Progenitor cell of endocrine pancreas (in vitro differentiated cells): ENCODE measurements at regions not wholly inside any gene's neighbourhood (a gene's known extent, or its start where the extent isn't known, plus 50 kb on each side); places are given as distances from the start of the nearest gene placed in this dataset.

ENCODE experiments used
- DNase-seq: peaks from one replicate; pipeline ENCODE4 v3.0.0; 2021; ENCODE audit warnings: low spot score; ENCODE audit not compliant: unreplicated experiment
- H3K27ac Mint-ChIP-seq: 2 replicates; pipeline ENCODE4 v1.8.0; 2021; ENCODE audit warnings: mild to moderate bottlenecking, moderate library complexity, mixed read lengths
- H3K27me3 Mint-ChIP-seq: 2 replicates; pipeline ENCODE4 v1.8.0; 2021; ENCODE audit warnings: mixed read lengths
- H3K36me3 Mint-ChIP-seq: 2 replicates; pipeline ENCODE4 v1.8.0; 2022; ENCODE audit warnings: mixed read lengths; ENCODE audit not compliant: insufficient read depth
- H3K4me1 Mint-ChIP-seq: 2 replicates; pipeline ENCODE4 v1.8.0; 2021; ENCODE audit warnings: low read depth, mixed read lengths
- H3K4me3 Mint-ChIP-seq: 2 replicates; pipeline ENCODE4 v1.8.0; 2021; ENCODE audit warnings: low read depth, mild to moderate bottlenecking, moderate library complexity, mixed read lengths
- H3K9me3 Mint-ChIP-seq: 2 replicates; pipeline ENCODE4 v1.8.0; 2021; ENCODE audit warnings: low read depth, mixed read lengths
- CTCF ChIP-seq: fragments of 200-600 bp; sonication (generic); IDR thresholded peaks from one replicate; pipeline ENCODE4 v1.5.0; 2021; ENCODE audit warnings: antibody characterized with exemption, mild to moderate bottlenecking; ENCODE audit not compliant: unreplicated experiment

GRCh38 chr4:14333616-14334015 lies 668.7 kb upstream of the CPEB2 start:
- Mint-ChIP-seq H3K4me1 (no peaks in the 10 kb centered on the region), H3K36me3 (no peaks in the 10 kb centered on the region), H3K27me3 (no peaks in the 10 kb centered on the region), H3K27ac (no peak overlapping the region), H3K4me3 (no peak overlapping the region), H3K9me3 (peaks cover 7% of the 10 kb centered on the region)
- TF ChIP-seq CTCF = no peak
- no peak for DNase-seq

DNA sequence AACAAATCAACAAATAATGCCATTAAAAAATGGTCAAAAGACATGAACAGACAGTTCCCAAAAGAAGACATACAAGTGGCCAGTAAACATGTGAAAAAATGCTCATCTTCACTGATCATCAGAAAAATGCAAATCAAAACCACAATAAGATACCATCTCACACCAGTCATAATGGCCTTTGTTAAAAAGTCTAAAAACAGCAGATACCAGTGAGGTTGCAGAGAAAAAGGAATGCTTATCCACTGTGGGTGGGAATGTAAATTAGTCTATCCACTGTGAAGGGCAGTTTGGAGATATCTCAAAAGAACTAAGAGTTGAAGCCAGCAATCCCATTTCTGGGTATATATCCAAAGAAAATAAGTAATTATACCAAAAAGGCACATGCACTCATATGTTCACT lies 668.1 kb upstream of the CPEB2 start:
- DNase-seq = no peak
- no peaks in the 10 kb centered on the region for H3K27me3 Mint-ChIP-seq
- no peaks in the 10 kb centered on the region for H3K36me3 Mint-ChIP-seq
- H3K9me3 Mint-ChIP-seq = peaks cover 7% of the 10 kb centered on the region
- no peaks in the 10 kb centered on the region for H3K4me1 Mint-ChIP-seq
- TF ChIP-seq CTCF = no peak
- no peak overlapping the region for H3K27ac Mint-ChIP-seq
- H3K4me3 Mint-ChIP-seq = no peak overlapping the region

DNA sequence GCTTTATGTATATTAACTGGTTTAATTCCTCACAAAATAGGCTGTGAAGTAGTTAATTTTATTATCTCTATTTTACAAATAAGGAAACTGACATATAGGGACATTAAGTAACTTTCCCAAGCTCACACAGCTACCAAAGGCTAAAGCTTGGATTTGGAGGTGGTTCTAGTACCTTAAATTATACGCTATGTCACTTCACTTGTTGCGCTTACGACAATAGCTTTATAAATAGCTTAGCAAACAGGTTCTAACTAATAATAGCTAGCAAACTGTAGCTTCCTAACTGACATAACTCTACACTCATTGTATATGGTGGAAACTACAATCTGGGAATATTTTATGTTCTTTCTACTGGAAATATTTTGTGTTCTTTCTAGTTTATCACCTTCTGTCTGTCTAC lies 666.4 kb upstream of the CPEB2 start:
- no peak overlapping the region for H3K4me3 Mint-ChIP-seq
- DNase-seq = no peak

GRCh38 chr4:14336656-14337055 lies 665.6 kb upstream of the CPEB2 start:
- no peak overlapping the region for H3K4me3 Mint-ChIP-seq
- H3K9me3 Mint-ChIP-seq = peaks cover 3% of the 10 kb centered on the region
- H3K27me3 Mint-ChIP-seq = no peaks in the 10 kb centered on the region
- H3K27ac Mint-ChIP-seq = no peak overlapping the region
- no peak for TF ChIP-seq CTCF
- no peak for DNase-seq
- no peaks in the 10 kb centered on the region for H3K36me3 Mint-ChIP-seq
- H3K4me1 Mint-ChIP-seq = no peaks in the 10 kb centered on the region

More for the DNA sequence above, 666.4 kb upstream of the CPEB2 start:
- Mint-ChIP-seq H3K27ac (no peak overlapping the region), H3K9me3 (peaks cover 7% of the 10 kb centered on the region), H3K36me3 (no peaks in the 10 kb centered on the region), H3K4me1 (no peaks in the 10 kb centered on the region), H3K27me3 (no peaks in the 10 kb centered on the region)
- TF ChIP-seq CTCF = no peak

- DNase-seq = no peak
- Mint-ChIP-seq H3K4me1 (no peaks in the 10 kb centered on the region), H3K9me3 (peaks cover 3% of the 10 kb centered on the region), H3K4me3 (no peak overlapping the region), H3K27me3 (no peaks in the 10 kb centered on the region), H3K36me3 (no peaks in the 10 kb centered on the region), H3K27ac (no peak overlapping the region)
- no peak for TF ChIP-seq CTCF
Measured at GRCh38 chr4:14337892-14338584, 664.2 kb upstream of the CPEB2 start.
